GM23248 (cell line): ENCODE measurements at regions not wholly inside any gene's neighbourhood (a gene's known extent, or its start where the extent isn't known, plus 50 kb on each side); places are given as distances from the start of the nearest gene placed in this dataset.
"Not testable (repeated sequence)": the region's sequence is repeated elsewhere in the genome, so short reads cannot be mapped to it uniquely, and the experiment has no call there.

Experiments
- DNase-seq: peaks from one replicate; pipeline ENCODE4 v3.0.0-alpha.2; 2015
- H2AFZ ChIP-seq: fragments of 200-600 bp; sonication (generic); 2 replicates; pipeline ENCODE4 v1.6.1; 2016; ENCODE audit warnings: antibody characterized with exemption
- H3F3A ChIP-seq: fragments of 200-600 bp; sonication (generic); 2 replicates; pipeline ENCODE4 v1.6.1; 2016; ENCODE audit warnings: mild to moderate bottlenecking, antibody characterized with exemption, mixed run types; ENCODE audit not compliant: insufficient read depth
- H3K27ac ChIP-seq: fragments of 200-600 bp; sonication (generic); 2 replicates; pipeline ENCODE4 v1.5.1; 2016; ENCODE audit warnings: mild to moderate bottlenecking
- H3K27me3 ChIP-seq: fragments of 200-600 bp; sonication (generic); replicated peaks from 2 replicates; pipeline ENCODE4 v1.6.1; 2016; ENCODE audit warnings: mild to moderate bottlenecking; ENCODE audit not compliant: insufficient read depth
- H3K36me3 ChIP-seq: fragments of 200-600 bp; sonication (generic); 2 replicates; pipeline ENCODE4 v1.6.1; 2016; ENCODE audit warnings: low read depth, mild to moderate bottlenecking
- H3K4me1 ChIP-seq: fragments of 200-600 bp; sonication (generic); 2 replicates; pipeline ENCODE4 v1.6.1; 2016; ENCODE audit warnings: mild to moderate bottlenecking; ENCODE audit not compliant: insufficient read depth
- H3K4me2 ChIP-seq: fragments of 200-600 bp; sonication (generic); one replicate; pipeline ENCODE4 v1.6.1; 2016; ENCODE audit warnings: mild to moderate bottlenecking; ENCODE audit not compliant: unreplicated experiment
- H3K4me3 ChIP-seq: fragments of 200-600 bp; sonication (generic); 2 replicates; pipeline ENCODE4 v1.5.1; 2016; ENCODE audit warnings: mild to moderate bottlenecking
- H3K79me2 ChIP-seq: fragments of 200-600 bp; sonication (generic); 2 replicates; pipeline ENCODE4 v1.6.1; 2016; ENCODE audit warnings: mild to moderate bottlenecking; ENCODE audit not compliant: insufficient read depth
- H3K9ac ChIP-seq: fragments of 200-600 bp; sonication (generic); 2 replicates; pipeline ENCODE4 v1.6.1; 2016; ENCODE audit warnings: mild to moderate bottlenecking
- H3K9me2 ChIP-seq: fragments of 200-600 bp; sonication (generic); 2 replicates; pipeline ENCODE4 v1.6.1; 2016; ENCODE audit warnings: mixed run types, mild to moderate bottlenecking, moderate library complexity; ENCODE audit not compliant: insufficient read depth
- H3K9me3 ChIP-seq: fragments of 200-600 bp; sonication (generic); one replicate; pipeline ENCODE4 v1.6.1; 2017; ENCODE audit warnings: low read depth
- H4K20me1 ChIP-seq: fragments of 200-600 bp; sonication (generic); 2 replicates; pipeline ENCODE4 v1.6.0; 2016; ENCODE audit not compliant: insufficient read depth
- EZH2 ChIP-seq: fragments of 200-600 bp; sonication (generic); IDR thresholded peaks from 2 replicates; pipeline ENCODE4 v1.6.1; 2018; ENCODE audit warnings: antibody characterized with exemption, mild to moderate bottlenecking; ENCODE audit not compliant: insufficient read depth, poor library complexity, severe bottlenecking
- EZH2phosphoT487 ChIP-seq: fragments of 200-600 bp; sonication (generic); IDR thresholded peaks from 2 replicates; pipeline ENCODE4 v1.6.1; 2018; ENCODE audit warnings: antibody characterized with exemption, moderate library complexity, mild to moderate bottlenecking, low read depth; ENCODE audit not compliant: insufficient read depth
- WGBS, 2 experiments: methylation state at CpG; one replicate each; pipeline ENCODE4 v1.1.6; 2015 to 2017; ENCODE audit warnings: low lambda C conversion rate in 2 of 2, low coverage in 1 of 2; ENCODE audit errors: missing lambda C conversion rate in 2 of 2; 5-methylcytosine and 5-hydroxymethylcytosine counted together
- in situ Hi-C: fragments of 300-500 bp; cut with MboI; formaldehyde crosslinking; loops from 2 replicates; pipeline ENCODE4 v1.15.0; 2020

DNA sequence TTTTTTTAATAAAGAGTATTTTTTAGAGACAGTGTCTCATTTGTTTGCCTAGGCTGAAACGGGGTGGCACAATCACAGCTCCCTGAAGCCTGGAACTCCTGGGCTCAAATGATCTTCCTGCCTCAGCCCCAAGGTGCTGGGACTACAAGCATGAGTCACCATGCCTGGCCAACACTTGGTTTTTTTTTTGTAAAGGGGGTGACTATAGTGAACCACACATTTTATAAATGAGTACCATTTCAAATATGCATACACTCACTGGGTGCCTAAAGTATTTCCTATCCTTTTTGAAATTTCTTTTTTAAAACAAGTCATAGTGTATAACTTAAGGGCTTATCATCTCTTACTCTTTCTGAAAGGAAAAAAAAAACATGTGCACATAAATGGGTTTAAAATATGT lies 325.2 kb upstream of the MEIS2 start:
- no peaks in the 10 kb centered on the region for H3K4me1 ChIP-seq
- no peaks in the 10 kb centered on the region for H4K20me1 ChIP-seq
- no peak overlapping the region for H3K27ac ChIP-seq
- no peaks in the 10 kb centered on the region for H3K9me2 ChIP-seq
- TF ChIP-seq EZH2 (no peak), EZH2phosphoT487 (no peak)
- H3K36me3 ChIP-seq = no peaks in the 10 kb centered on the region
- H3K9ac ChIP-seq = no peak overlapping the region
- in situ Hi-C loops = no loop called here
- H3K4me3 ChIP-seq = no peak overlapping the region
- no peaks in the 10 kb centered on the region; the same call in 1 of the 2 replicates for H3K27me3 ChIP-seq
- H2AFZ ChIP-seq = no peak overlapping the region
- H3K4me2 ChIP-seq = no peak overlapping the region
- no peaks in the 10 kb centered on the region for H3K79me2 ChIP-seq
- peak; percentile 39 for DNase-seq
- no peaks in the 10 kb centered on the region for H3F3A ChIP-seq
- WGBS, 2 experiments = 5 to 9% methylated on average over 1 of the region's 1 CpG
- H3K9me3 ChIP-seq = no peaks in the 10 kb centered on the region

DNA sequence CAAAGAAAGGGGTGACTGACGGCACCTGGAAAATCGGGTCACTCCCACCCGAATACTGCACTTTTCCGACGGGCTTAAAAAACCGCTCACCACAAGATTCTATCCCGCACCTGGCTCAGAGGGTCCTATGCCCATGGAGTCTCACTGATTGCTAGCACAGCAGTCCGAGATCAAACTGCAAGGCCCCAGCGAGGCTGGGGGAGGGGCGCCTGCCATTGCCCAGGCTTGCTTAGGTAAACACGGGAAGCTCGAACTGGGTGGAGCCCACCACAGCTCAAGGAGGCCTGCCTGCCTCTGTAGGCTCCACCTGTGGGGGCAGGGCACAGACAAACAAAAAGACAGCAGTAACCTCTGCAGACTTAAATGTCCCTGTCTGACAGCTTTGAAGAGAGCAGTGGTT lies 327.0 kb upstream of the MEIS2 start:
- H3K27ac ChIP-seq, H3K79me2 ChIP-seq, H3K9me3 ChIP-seq, H4K20me1 ChIP-seq, H3K9ac ChIP-seq, H3K36me3 ChIP-seq, H2AFZ ChIP-seq, H3K27me3 ChIP-seq, in situ Hi-C loops, H3K4me3 ChIP-seq, H3F3A ChIP-seq, H3K9me2 ChIP-seq, H3K4me2 ChIP-seq, DNase-seq, H3K4me1 ChIP-seq: not testable (repeated sequence)
- 71 to 74% methylated on average over 11 to 12 of the region's 12 CpGs for WGBS, 2 experiments

DNA sequence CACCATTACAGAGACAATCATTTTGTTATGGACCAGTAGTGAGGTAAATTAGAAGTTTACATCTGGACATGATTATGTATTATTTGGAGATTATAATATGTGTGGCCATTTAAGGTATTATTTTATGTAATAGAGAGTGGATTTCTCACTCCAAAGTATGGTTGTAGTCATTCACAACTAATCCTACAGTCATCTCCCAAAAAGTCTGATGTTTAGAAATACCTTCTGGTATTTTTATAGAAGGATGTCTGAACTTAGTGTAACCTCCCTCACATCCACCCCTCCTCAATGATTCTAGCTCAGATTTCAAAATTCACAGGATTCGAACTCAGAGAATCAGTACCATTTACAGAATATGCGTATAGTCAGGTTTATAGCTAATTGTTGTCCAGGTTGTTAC lies 346.6 kb upstream of the MEIS2 start:
- in situ Hi-C loops = no loop called here
- Histone ChIP-seq H3K27ac (no peak overlapping the region), H4K20me1 (no peaks in the 10 kb centered on the region), H3K9me3 (no peaks in the 10 kb centered on the region), H3F3A (no peaks in the 10 kb centered on the region), H3K4me1 (no peaks in the 10 kb centered on the region), H3K79me2 (no peaks in the 10 kb centered on the region), H3K36me3 (no peaks in the 10 kb centered on the region), H3K4me2 (no peak overlapping the region), H3K4me3 (no peak overlapping the region), H3K27me3 (no peaks in the 10 kb centered on the region), H3K9ac (no peak overlapping the region), H2AFZ (no peak overlapping the region), H3K9me2 (no peaks in the 10 kb centered on the region)
- TF ChIP-seq EZH2 = no peak
- no peak for TF ChIP-seq EZH2phosphoT487
- DNase-seq = no peak
- WGBS, 2 experiments = 51 to 54% methylated on average over 2 of the region's 2 CpGs

DNA sequence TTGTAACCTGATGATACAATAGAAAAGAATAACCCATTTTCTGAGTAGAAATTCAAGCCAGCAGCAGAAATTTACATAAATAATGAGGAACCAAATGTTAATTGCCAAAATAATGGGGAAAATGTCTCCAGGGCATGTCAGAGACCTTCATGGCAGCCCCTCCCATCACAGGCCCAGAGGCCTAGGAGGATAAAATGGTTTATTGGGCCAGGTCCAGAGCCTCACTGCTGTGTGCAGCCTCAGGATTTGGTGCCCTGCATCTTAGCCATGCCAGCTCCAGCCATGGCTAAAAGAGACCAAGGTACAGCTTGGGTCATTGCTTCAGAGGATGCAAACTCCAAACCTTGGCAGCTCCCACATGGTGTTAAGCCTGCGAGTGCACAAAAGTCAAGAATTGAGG lies 352.1 kb upstream of the MEIS2 start:
- Histone ChIP-seq H3F3A (no peaks in the 10 kb centered on the region), H4K20me1 (no peaks in the 10 kb centered on the region), H3K27me3 (no peaks in the 10 kb centered on the region), H3K4me3 (no peak overlapping the region), H3K79me2 (no peaks in the 10 kb centered on the region), H2AFZ (no peak overlapping the region), H3K4me1 (no peaks in the 10 kb centered on the region), H3K27ac (no peak overlapping the region), H3K9me3 (no peaks in the 10 kb centered on the region), H3K36me3 (no peaks in the 10 kb centered on the region), H3K9ac (no peak overlapping the region), H3K9me2 (no peaks in the 10 kb centered on the region), H3K4me2 (no peak overlapping the region)
- DNase-seq = no peak
- WGBS, 2 experiments = 19 to 28% methylated on average over 1 of the region's 1 CpG
- in situ Hi-C loops = no loop called here
- no peak for TF ChIP-seq EZH2phosphoT487
- TF ChIP-seq EZH2 = no peak

DNA sequence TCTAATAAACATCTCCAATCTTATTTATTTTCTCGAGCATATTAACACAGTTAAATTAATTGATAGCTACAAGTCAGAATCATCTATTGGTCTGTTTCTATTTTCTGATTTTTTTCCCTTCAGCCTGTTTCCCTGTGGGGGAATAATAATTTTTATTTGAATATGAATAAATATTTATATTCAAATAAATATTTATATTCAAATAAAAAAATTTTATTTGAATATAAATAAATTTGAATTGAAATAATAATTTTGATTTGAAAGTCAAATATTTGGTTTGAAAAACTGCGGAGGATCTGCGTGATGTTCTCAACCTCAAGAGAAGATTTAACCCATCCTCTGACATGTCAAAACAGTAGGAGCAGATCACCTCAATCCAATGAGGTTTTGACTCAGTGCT lies 380.1 kb upstream of the MEIS2 start:
- H3K9ac ChIP-seq = no peak overlapping the region
- TF ChIP-seq EZH2 (no peak), EZH2phosphoT487 (no peak)
- H3K27me3 ChIP-seq = no peaks in the 10 kb centered on the region
- DNase-seq = no peak
- no peaks in the 10 kb centered on the region for H3F3A ChIP-seq
- H3K27ac ChIP-seq = no peak overlapping the region
- H2AFZ ChIP-seq = no peak overlapping the region
- no peaks in the 10 kb centered on the region for H3K4me1 ChIP-seq
- H4K20me1 ChIP-seq = no peaks in the 10 kb centered on the region
- H3K9me2 ChIP-seq = no peaks in the 10 kb centered on the region
- no peaks in the 10 kb centered on the region for H3K79me2 ChIP-seq
- H3K4me2 ChIP-seq = no peak overlapping the region
- no peak overlapping the region for H3K4me3 ChIP-seq
- in situ Hi-C loops = no loop called here
- 30% methylated on average over 3 of the region's 3 CpGs for WGBS, 2 experiments
- no peaks in the 10 kb centered on the region for H3K9me3 ChIP-seq
- no peaks in the 10 kb centered on the region for H3K36me3 ChIP-seq
